HG03442 (cell line): ENCODE measurements at regions not wholly inside any gene's neighbourhood (a gene's known extent, or its start where the extent isn't known, plus 50 kb on each side); places are given as distances from the start of the nearest gene placed in this dataset.
"Not testable (repeated sequence)": the region's sequence is repeated elsewhere in the genome, so short reads cannot be mapped to it uniquely, and the experiment has no call there.

ENCODE experiments used
- ATAC-seq: cut with Tn5 transposase; IDR thresholded peaks from one replicate; pipeline ENCODE4 v1.9.1; 2021; ENCODE audit warnings: mild to moderate bottlenecking, moderate library complexity; ENCODE audit not compliant: unreplicated experiment

DNA sequence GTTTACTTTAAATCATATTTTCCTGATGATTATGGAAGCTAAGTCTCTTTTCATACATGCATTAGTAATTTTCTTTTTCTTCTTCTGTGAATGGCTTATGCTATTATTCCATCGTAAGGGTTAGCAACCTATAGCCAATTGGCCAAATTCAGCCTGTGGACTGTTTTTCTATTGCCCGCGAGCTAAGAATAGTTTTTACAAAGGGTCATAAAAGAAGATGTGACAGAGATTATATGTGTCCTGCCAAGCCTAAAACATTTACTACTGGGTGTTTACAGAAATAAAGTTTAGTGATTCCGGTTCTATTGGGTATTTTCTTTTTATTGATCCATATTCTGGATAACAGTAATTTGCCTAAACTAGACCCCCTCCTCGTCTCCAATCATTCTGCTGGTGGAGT lies 268.8 kb upstream of the DIO3 start:
- ATAC-seq: no peak

DNA sequence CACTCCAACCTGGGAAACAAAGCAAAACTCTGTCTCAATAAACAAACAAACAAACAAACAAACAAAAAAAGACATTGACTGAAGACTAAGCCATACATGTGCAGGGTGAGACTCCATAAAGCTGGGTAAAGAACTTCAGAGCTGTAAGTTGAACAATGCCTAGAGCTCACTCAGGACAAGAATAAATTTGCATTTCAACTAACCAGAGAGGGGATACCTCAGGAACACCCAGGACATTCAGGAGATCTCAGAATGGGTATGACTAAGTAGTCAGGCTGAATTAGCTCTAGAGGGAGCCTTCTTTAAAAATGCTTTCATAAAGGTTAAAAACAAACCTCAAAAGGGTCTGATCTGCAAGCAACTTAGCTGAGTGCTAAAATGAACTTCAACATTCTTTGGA lies 267.7 kb upstream of the DIO3 start:
- ATAC-seq: no peak

DNA sequence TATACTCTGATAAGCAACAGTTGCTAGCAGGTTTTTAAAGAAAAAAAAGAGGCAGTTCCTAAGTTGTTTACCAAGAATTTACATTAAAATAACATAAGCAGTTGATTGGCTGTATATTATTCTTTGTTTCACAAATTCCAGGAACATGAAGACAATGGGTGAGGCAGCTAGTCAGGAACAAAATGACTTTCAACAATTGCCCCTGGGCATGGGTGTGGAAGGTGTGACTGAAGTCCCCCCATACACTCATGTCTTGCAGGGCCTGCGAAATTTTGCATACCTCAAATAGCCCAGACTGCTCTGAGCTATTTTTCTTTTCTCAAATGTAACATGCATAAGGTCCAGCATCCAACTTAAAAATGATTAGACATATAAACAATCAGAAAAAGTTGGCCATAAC lies 267.2 kb upstream of the DIO3 start:
- no peak for ATAC-seq

DNA sequence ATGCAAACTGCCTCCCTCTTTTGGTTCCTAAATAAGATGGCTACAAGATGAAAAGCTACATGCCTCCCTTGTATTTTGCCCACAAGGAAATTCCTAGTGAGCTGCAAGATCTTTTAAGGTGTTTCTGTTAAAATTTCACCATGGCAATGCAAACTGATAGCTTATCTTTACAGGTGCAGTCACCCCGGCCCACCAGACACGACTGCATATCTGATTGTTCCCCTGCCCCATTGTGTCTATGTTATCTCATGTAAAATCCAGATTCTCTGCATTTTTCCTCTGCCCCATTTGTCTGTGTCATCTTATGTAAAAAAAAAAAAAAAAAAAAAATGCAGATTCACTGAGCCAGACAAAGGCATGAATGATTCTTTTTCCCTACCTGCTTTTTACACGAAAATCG lies 261.5 kb upstream of the DIO3 start:
- not testable (repeated sequence) for ATAC-seq

DNA sequence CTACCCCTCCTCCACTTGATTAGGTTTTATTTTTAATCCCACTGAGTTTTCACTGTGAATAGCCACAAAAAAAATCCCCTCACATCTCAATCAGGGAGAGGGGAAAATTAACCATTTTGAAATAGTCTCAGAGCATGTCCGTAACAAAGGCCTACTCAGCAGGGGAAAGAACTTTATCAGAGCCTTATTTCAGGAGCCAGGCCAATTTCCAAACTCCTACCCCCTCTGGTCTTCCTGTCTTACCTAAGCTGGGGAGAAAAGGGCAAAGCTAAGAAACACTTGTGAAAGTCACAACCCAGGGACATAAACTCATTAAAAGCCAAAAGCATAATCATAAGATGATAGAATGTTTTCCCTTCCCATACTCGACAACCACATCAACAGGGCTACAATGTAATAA lies 260.3 kb upstream of the DIO3 start:
- ATAC-seq: no peak

DNA sequence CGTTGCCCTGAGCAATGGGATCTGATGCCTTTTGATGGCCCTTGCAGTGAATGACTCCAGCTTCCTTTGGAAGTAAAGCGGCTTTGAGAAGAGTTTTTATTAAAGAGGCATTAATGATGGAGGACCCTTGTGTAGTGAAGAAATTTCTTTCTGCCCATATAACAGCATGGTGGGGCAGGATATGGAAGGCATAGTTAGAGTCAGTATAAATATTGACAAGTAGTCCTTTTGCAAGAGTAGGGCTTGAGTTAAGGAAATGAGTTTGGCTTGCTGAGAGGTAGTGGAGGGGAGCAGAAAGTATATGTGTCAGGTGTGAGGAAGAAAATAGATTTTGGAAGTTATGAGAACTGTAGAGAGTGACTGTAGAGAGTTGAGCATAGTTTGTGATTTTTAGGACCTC lies 254.1 kb upstream of the DIO3 start:
- not testable (repeated sequence) for ATAC-seq

DNA sequence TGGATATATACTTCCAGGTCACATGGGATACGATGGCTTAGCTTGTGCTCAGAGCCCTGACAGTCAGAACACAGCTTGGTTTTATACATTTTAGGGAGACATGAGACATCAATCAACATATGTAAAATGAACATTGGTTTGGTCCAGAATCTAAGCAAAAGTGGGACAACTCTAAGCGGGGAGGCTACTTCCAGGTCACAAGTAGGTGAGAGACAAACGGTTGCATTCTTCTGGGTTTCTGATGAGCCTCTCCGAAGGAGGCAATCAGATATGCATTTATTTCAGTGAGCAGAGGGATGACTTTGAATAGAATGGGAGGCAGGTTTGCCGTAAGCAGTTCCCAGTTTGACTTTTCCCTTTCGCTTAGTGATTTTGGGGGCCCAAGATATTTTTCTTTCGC lies 250.1 kb upstream of the DIO3 start:
- not testable (repeated sequence) for ATAC-seq

DNA sequence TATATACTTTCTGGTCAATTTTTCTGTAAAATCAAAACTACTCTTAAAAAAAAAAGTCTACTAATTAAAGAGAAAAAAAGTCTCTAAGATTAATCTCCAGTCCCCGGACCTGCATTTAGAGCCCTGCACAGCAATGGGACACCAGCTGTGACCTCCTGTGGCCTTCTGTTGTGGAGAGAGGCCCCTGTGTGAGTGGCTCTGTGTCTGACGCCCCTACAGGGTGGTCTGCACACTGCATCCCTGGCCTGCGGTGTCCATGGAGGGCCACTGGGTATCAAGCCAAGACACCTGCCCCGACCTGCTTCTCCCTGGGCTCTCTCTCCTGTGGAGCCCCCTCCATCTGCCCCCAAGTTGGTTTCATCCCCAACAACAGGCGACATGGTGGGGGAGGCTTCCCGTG lies 248.0 kb upstream of the DIO3 start:
- no peak for ATAC-seq

DNA sequence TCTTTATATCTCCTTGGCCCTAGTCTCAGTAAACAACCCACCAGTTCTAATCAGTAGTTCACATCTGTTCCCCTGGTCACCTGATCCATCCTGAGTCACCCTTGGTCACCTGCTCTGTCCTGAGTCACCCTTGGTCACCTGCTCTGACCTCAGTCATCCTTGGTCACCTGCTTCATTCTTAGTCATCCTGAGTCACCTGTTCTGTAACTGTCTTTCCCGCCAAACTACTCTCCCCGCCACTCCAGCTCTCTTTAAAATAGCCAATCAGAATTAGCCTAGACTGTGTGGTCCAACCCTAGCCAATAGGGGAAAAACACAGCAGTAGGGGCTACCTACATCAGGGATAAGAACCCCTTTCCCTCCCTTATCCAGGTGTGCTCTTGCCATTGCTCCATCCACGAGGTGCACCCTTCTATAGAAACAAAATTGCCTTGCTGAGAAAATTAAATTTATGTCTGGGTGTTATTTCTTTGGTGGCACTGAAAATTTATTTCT lies 245.4 kb upstream of the DIO3 start:
- ATAC-seq: no peak

DNA sequence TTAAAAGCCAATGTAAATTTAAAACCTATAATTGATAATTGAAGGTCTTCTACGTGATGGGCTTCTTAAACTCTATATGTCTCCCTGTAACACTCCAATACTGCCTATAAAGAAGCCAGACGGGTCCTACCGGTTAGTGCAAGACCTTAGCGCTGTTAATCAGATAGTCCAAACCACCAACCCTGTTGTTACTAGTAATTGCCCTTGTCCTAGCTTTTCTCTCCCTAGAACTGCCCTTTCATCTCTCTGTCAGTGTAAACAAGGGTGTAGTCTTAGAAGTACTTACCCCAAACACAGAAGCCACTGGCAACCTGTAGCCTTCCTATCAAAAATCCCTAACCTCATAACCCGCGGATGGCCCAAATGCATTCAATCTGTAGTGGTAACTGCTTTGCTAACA lies 243.0 kb upstream of the DIO3 start:
- ATAC-seq: no peak

DNA sequence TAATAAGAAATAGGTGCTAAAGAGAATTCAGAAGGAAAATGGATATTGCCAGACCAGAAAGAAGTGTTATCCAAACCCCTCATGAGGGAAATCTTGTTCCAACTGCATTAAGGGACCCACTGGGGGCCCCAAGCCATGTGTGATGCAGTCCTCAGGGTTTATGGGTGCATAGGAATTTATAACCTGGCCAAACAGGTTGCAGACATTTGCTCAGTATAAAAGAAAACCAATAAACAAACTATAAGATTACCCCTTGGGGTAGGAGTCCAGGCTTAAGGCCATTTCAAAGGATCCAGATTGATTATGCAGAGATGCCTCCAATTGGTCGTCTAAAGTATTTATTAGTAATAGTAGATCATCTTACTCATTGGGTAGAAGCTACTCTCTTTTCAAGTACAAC lies 240.9 kb upstream of the DIO3 start:
- ATAC-seq: no peak

DNA sequence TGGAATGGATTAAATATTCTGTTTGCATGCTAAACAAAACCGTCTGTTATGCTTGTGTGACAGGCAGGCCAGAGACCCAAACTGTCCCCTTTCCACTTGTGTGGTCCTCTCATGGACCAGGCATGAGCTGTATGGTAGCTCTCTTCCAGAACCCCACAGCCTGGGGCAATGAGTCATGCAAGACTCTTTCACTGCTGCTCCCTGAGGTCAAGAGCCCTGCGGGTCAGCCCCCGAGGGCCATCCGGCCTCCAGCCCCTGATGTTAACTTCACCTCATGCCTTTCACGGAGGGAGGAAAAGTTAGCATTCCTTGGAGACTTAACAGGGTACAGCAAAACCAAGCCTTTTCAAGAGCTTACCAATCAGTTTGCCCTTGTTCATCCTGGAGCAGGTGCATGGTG lies 239.1 kb upstream of the DIO3 start:
- no peak for ATAC-seq

DNA sequence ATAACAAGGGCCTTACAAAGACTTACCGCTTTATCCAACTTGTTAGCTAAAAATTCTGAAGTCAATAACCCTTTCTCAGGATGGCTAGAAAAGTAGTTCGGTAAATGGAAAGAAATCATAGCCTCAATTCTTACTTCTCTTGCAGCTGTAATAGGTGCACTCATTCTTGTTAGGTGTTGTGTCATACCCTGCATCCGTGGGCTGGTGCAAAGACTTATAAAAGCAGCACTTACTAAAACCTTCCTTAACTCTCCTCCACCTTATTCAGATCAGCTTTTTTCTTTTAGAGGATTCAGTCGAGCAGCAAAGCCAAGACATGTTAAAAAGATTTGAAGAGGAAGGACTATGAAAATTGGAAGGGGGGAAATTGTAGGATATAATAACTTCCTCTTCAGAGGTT lies 238.2 kb upstream of the DIO3 start:
- no peak for ATAC-seq

DNA sequence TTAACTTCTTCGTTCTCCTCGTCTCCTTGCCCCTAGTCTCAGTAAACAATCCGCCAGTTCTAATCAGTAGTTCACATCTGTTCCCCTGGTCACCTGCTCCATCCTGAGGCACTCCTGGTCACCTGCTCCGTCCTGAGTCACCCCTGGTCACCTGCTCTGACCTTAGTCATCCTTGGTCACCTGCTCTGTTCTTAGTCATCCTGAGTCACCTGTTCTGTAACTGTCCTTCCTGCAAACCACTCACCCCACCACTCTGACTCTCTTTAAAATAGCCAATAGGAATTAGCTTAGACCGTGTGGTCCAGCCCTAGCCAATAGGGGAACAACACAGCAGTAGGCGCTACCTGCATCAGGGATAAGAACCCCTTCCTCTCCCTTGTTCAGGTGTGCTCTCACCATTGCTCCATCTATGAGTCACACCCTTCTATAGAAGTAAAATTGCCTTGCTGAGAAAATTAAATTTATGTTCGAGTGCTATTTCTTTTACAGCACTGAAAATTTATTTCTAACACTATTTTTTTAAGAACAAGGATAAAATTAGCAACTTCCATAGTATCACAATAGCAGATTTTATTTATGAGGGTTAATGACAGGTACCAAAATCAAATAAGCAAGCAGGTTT lies 237.6 kb upstream of the DIO3 start:
- not testable (repeated sequence) for ATAC-seq

DNA sequence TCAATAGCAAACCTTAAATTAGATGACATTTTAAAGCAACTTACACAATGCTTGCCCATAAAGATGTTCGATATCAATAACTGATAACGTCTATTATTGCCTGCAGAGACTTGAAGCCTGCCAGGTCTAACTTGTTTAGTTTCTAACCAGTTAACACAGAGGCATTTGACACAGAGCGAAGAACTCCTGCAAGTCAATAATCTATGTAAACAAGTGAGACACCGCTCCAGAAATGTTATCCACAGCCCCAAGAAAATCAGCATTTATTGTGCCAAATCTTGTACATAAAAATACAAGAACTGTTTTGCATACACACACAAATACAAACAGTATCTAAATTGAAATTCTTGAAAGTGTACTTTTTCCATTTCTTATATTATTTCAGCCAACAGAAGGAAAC lies 236.0 kb upstream of the DIO3 start:
- no peak for ATAC-seq

DNA sequence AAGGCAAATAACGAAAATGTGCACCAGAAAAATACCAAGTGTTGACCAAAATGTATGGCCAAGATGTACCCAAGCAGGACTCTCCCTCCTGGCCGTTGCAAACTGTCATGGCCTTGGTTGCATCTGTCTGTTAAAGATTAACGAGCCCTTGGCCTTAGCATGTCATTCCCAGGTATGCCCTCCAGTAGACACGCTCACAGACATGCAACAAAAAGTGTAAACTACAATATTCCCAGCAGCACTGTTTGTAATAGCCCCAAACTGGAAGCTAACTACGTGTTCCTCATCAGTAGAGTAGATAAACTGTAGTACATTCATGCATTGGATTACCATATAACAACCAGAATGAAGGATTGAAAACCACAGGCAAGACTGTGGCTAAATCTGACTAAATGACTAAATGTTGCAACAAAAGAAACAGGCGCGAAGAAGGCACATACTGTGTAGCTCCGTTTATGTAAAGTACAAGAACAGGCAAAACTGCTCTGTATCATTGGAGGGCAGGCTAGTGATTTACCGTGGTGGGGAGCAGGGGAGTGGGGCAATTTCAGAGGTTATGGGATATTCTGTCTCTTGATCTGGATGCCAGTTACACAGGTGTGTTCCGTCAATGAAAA lies 232.8 kb upstream of the DIO3 start:
- no peak for ATAC-seq

DNA sequence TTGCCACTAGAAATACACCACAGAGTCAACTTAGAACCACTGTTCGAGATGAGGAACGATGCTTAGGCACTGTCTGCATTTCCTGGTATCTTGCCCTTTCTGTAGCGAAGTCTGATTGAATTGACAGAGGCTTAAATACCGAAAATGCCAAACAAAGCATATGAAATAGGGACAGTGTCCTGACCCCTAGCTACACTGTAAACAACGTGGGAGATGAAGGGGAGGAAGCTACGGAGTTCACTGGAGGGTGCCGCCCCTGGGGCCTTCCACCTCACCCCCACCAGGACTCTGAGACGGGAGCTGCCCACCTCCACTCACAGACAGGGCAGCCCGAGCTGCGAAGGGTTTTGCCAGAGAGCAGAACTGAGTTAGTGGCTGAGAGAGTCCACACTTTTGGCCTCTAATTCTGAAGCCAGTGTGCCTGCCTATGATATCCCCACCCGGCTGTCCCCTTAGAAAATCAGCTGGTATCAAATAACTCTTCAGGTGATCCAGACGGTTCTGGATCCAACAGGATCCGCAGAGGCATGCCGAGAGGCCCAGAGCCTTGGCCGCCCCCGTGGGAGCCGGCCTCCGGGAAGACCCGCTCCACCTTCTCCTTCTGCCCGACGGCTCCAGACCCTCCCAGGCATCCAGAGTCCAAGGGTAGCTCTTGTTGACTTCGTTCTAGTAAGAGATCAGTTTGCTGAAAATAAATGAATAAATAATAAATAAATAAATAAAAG lies 230.7 kb upstream of the DIO3 start:
- ATAC-seq: no peak

DNA sequence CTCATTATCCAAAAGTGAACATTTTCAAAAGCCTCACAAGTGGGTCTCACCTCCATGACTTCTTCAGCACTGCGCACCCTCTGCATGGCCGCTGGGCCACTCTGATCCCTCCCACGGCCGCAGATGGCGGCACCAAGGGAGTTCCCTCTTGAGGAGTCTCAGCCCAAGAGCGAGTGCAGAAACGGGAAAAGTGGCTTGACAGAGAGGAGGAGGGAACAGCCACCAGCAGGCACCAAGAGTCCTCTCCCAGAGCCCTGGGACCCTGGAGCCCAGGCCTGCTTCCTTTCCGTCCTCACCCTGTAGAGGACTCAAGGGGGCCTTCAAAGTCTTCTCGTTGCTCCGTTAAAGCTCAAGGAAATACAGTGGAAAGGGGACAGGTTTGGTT lies 230.2 kb upstream of the DIO3 start:
- ATAC-seq: no peak

DNA sequence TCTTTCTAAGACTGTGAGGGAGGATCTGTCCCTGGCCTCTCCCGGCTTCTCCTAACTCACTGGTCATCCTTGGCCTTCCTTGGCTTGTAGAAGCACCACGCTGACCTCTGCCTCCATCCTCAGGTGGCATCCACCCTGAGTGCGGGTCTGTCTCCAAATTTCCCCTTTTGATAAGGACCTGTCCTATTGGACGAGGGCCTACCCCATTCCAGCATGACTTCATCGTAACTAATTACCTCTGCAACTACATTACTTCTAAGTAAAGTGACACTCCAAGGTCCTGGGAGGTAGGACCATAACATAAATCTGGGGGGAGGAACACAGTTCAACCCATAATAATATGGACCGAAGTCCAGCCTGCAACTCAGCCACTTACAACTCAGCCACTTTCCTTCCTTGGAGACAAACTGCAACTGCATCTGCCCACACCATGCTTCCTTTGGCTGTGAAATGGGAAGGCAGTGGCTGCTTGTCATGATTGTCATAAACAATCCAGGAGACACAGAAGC lies 229.6 kb upstream of the DIO3 start:
- no peak for ATAC-seq

DNA sequence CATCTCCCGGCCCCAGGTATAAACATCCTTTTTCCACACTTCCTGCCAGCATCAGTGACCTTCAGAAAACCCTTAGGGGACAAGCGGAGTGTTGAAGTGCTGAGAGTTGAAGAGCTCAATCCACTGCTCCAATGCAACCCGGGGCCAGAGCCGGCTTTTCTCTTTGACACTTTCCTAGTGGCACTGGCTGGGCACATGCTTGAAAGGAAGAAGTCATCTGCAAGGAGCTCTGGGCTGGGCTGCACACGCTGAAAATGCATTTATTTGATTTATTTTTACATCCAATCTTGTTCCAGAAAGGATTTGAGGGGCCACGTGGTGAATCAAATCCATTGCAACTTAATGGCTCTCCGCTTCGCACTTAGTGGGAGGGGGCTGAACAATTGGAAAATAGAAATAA lies 229.0 kb upstream of the DIO3 start:
- no peak for ATAC-seq

DNA sequence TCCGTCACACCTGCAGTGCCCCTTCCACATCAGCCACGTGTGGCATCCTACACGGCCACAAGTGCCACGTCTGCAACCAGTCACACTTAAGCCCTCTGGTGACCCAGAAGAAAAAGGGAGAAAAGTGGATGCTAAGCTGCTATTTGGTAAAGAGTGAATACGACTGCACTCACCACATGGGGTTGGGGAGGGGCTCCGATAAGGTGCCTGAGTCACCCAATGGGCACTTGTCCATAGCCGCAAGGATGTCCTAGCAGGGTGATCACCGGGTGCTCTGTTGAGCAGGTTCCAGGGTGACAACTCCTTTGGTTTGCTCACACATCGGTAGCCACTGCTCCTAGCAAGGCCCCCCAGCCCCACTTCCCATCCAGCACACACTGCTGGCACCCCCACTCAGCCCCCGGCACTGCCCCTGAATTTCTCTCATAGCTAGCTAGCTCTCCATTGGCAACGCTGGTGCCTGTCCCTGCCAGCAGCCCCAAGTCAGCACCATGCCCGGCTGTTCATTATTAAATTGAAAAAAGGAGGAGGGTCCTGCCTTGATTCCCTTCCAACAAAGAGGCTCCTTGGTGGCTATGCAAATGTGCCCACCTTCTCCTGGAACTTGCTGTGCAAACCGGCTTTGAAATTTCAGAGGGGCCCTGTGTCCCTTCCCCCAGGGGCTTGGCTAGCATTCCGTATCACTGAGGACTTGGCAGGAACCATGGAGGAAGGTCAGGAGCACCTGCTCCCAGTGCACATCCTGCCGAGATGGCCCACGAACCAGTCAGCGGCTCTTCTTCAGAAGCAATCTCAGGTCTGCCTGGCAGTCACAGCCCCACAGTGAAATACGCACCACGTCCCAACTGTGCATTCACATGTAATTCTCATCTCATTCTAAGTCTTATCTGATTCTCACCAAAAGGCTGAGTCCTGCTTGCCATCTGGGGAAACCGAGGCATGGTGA lies 227.7 kb upstream of the DIO3 start:
- ATAC-seq: no peak
